NCI-H82 treated with DMSO at 0.1 percent for 48 hours (cell line): ENCODE measurements at regions not wholly inside any gene's neighbourhood (a gene's known extent, or its start where the extent isn't known, plus 50 kb on each side); places are given as distances from the start of the nearest gene placed in this dataset.
"Not testable (repeated sequence)": the region's sequence is repeated elsewhere in the genome, so short reads cannot be mapped to it uniquely, and the experiment has no call there.

Experiments used
- DNase-seq: peaks from one replicate; lab custom pipeline; 2025; ENCODE audit not compliant: unreplicated experiment; lab: John Stamatoyannopoulos, UW

- no peak for DNase-seq
Observed at GRCh38 chr4:33751050-33751449, 2493.3 kb downstream of the ARAP2 start.

GRCh38 chr4:33772582-33772981 lies 2471.7 kb downstream of the ARAP2 start:
- no peak for DNase-seq

GRCh38 chr4:33780952-33781791 lies 2463.1 kb downstream of the ARAP2 start:
- no peak for DNase-seq

GRCh38 chr4:33785843-33786242 lies 2458.5 kb downstream of the ARAP2 start:
- DNase-seq = no peak

- DNase-seq = no peak
Observed at GRCh38 chr4:33802578-33802977, 2441.7 kb downstream of the ARAP2 start.

GRCh38 chr4:33825685-33826084 lies 2418.6 kb downstream of the ARAP2 start:
- no peak for DNase-seq

GRCh38 chr4:33829356-33829755 lies 2415.0 kb downstream of the ARAP2 start:
- DNase-seq = not testable (repeated sequence)

- DNase-seq = no peak
Observed at GRCh38 chr4:33831442-33832066, 2412.8 kb downstream of the ARAP2 start.

GRCh38 chr4:33835764-33836163 lies 2408.6 kb downstream of the ARAP2 start:
- not testable (repeated sequence) for DNase-seq

- no peak for DNase-seq
Observed at GRCh38 chr4:33837043-33837838, 2407.1 kb downstream of the ARAP2 start.

GRCh38 chr4:33841120-33841519 lies 2403.2 kb downstream of the ARAP2 start:
- DNase-seq = no peak

- DNase-seq = no peak
Observed at GRCh38 chr4:33850371-33850902, 2393.9 kb downstream of the ARAP2 start.

GRCh38 chr4:33853670-33854069 lies 2390.6 kb downstream of the ARAP2 start:
- DNase-seq = not testable (repeated sequence)

GRCh38 chr4:33864290-33864859 lies 2379.9 kb downstream of the ARAP2 start:
- no peak for DNase-seq

GRCh38 chr4:33873791-33874190 lies 2370.5 kb downstream of the ARAP2 start:
- DNase-seq = no peak

GRCh38 chr4:33878710-33879109 lies 2365.6 kb downstream of the ARAP2 start:
- DNase-seq = no peak

- DNase-seq = no peak
Observed at GRCh38 chr4:33881176-33881575, 2363.1 kb downstream of the ARAP2 start.

GRCh38 chr4:33882246-33882990 lies 2361.9 kb downstream of the ARAP2 start:
- DNase-seq = no peak

GRCh38 chr4:33883111-33883510 lies 2361.2 kb downstream of the ARAP2 start:
- no peak for DNase-seq

GRCh38 chr4:33886356-33886755 lies 2358.0 kb downstream of the ARAP2 start:
- no peak for DNase-seq
